Suprapubic skin (tissue), 4 donors: ENCODE measurements at regions not wholly inside any gene's neighbourhood (a gene's known extent, or its start where the extent isn't known, plus 50 kb on each side); places are given as distances from the start of the nearest gene placed in this dataset.

ENCODE experiments used
- DNase-seq, 2 donors: peaks; one replicate each; pipeline ENCODE4 v3.0.0-alpha.2; 2019; ENCODE audit warnings: low spot score in 2 of 2
- H3K27ac ChIP-seq: fragments of 200-600 bp; sonication (generic); one replicate; pipeline ENCODE4 v1.5.1; 2019
- H3K27me3 ChIP-seq: fragments of 200-600 bp; sonication (generic); one replicate; pipeline ENCODE4 v1.5.1; 2019
- H3K36me3 ChIP-seq: fragments of 200-600 bp; sonication (generic); one replicate; pipeline ENCODE4 v1.5.1; 2019
- H3K4me1 ChIP-seq: fragments of 200-600 bp; sonication (generic); one replicate; pipeline ENCODE4 v1.5.1; 2019
- H3K4me3 ChIP-seq: fragments of 200-600 bp; sonication (generic); one replicate; pipeline ENCODE4 v1.5.1; 2019; ENCODE audit warnings: mild to moderate bottlenecking
- H3K9me3 ChIP-seq: fragments of 200-600 bp; sonication (generic); one replicate; pipeline ENCODE4 v1.5.1; 2019
- EP300 ChIP-seq: sonication (generic); formaldehyde crosslinking; IDR thresholded peaks from one replicate; pipeline ENCODE4 v1.6.1; 2017; ENCODE audit warnings: antibody characterized with exemption
- POLR2A ChIP-seq, 2 donors: fragments of 450-650 bp; IDR thresholded peaks; one replicate each; pipeline ENCODE4 v1.6.1; 2017; ENCODE audit warnings: antibody characterized with exemption in 2 of 2, mild to moderate bottlenecking in 2 of 2, moderate library complexity in 2 of 2
- POLR2AphosphoS5 ChIP-seq, 3 donors: sonication (generic); formaldehyde crosslinking; IDR thresholded peaks; one replicate each; pipeline ENCODE4 v1.6.1; 2017; ENCODE audit warnings: antibody characterized with exemption in 3 of 3
- WGBS: methylation state at CpG from one replicate; pipeline ENCODE4 v1.1.5; 2018; 5-methylcytosine and 5-hydroxymethylcytosine counted together
- TF ChIP-seq, protein P1 (sequence below), 2 donors: fragments of 200-600 bp in 1 of 2; fragments of 450-650 bp in 1 of 2; sonication (generic) in 1 of 2; IDR thresholded peaks; one replicate each; pipeline ENCODE4 v1.5.1; 2016 to 2019; ENCODE audit warnings: antibody characterized with exemption in 2 of 2, mild to moderate bottlenecking in 1 of 2, moderate library complexity in 1 of 2

DNA sequence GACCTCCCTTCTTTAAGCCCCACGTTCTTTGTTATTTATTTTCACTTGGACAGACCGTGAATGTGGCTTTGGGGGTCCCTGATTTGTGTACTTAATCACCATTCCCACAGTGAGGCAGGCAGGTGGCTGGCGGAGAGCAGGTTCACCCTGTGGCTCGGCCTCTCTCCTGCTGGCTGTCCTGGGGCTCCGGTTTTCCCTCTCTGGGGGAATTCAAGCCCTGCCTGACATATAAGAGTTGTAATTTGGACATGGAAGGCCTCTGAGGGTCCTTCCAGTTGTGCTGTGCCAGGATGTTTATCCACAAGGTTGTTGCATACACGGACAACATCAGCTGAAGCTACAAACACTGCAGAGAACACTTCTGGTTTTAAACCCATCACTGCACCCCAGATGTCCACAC lies 824.5 kb downstream of the TBC1D22A start:
- Histone ChIP-seq H3K4me3 (no peak overlapping the region), H3K4me1 (no peaks in the 10 kb centered on the region), H3K9me3 (no peaks in the 10 kb centered on the region), H3K36me3 (no peaks in the 10 kb centered on the region), H3K27ac (no peak overlapping the region), H3K27me3 (peaks cover 12% of the 10 kb centered on the region)
- peak; percentile 0 to 24 for DNase-seq
- 85% methylated on average over 6 of the region's 6 CpGs for WGBS
- TF ChIP-seq POLR2AphosphoS5 (IDR thresholded peaks at IDR 0.05) (no peak), POLR2A (IDR thresholded peaks at IDR 0.05) (no peak), EP300 (no peak)
- TF ChIP-seq, protein P1, sequence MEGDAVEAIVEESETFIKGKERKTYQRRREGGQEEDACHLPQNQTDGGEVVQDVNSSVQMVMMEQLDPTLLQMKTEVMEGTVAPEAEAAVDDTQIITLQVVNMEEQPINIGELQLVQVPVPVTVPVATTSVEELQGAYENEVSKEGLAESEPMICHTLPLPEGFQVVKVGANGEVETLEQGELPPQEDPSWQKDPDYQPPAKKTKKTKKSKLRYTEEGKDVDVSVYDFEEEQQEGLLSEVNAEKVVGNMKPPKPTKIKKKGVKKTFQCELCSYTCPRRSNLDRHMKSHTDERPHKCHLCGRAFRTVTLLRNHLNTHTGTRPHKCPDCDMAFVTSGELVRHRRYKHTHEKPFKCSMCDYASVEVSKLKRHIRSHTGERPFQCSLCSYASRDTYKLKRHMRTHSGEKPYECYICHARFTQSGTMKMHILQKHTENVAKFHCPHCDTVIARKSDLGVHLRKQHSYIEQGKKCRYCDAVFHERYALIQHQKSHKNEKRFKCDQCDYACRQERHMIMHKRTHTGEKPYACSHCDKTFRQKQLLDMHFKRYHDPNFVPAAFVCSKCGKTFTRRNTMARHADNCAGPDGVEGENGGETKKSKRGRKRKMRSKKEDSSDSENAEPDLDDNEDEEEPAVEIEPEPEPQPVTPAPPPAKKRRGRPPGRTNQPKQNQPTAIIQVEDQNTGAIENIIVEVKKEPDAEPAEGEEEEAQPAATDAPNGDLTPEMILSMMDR (IDR thresholded peaks at IDR 0.05): no peak

DNA sequence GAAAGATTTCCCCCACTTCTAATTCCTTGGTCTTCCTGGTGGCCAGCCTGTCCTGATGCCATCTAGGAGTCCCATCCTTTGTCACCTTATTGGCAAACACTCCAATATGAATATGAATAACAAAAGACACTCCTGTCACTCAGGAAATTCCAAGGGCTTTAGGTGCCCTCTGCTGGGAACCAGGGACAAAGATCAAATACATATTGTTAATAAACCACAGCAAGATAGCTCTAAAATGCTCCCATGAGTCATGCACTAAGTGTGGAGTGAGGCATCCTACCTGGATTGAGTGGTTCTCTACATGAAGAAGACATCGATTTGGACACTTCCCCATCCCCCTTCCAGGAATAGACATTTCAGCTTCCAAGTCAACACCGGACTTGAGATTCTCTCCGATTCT lies 823.6 kb downstream of the TBC1D22A start:
- DNase-seq: peak; percentile 3 to 11
- H3K27ac ChIP-seq: no peak overlapping the region
- TF ChIP-seq EP300 (no peak), POLR2A (IDR thresholded peaks at IDR 0.05) (no peak), POLR2AphosphoS5 (IDR thresholded peaks at IDR 0.05) (no peak)
- TF ChIP-seq, protein P1 (IDR thresholded peaks at IDR 0.05): no peak
- no peaks in the 10 kb centered on the region for H3K36me3 ChIP-seq
- H3K4me1 ChIP-seq: no peaks in the 10 kb centered on the region
- H3K27me3 ChIP-seq: peaks cover 12% of the 10 kb centered on the region
- no peak overlapping the region for H3K4me3 ChIP-seq
- H3K9me3 ChIP-seq: no peaks in the 10 kb centered on the region
- 85% methylated on average over 3 of the region's 3 CpGs for WGBS

DNA sequence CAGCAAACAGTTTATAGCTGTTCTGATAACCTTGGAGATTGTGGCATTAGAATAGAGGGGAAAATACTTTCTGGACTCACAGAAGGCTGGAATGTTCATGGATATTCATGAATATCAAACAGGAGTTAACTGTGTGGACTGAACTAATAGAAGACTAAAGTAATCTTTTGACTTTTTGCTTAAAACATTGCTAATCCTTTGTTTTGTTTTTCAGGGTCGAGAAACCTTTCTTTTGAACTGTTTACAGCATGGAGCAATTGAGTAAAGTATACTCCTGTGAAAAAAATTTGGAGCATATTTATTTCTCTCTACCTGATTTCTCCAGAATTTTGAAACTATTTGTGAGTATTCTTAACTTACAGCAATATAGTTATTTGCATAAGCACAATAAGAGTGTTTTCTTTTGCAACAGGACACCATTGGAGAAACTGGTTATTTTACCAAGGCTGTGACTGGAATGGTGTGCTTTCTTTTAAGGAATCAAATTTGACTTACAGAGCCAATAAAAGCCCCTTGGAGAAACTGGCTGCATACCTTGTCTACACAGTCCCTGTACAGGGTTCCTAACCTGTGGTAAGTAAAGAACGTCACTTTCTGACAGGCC lies 821.6 kb downstream of the TBC1D22A start:
- peaks cover 5% of the 10 kb centered on the region for H3K27me3 ChIP-seq
- 67% methylated on average over 2 of the region's 2 CpGs for WGBS
- TF ChIP-seq, protein P1 (IDR thresholded peaks at IDR 0.05): no peak
- TF ChIP-seq POLR2AphosphoS5 (IDR thresholded peaks at IDR 0.05) (no peak), POLR2A (IDR thresholded peaks at IDR 0.05) (no peak), EP300 (no peak)
- no peaks in the 10 kb centered on the region for H3K9me3 ChIP-seq
- H3K4me1 ChIP-seq: no peaks in the 10 kb centered on the region
- no peaks in the 10 kb centered on the region for H3K36me3 ChIP-seq
- no peak for DNase-seq
- H3K27ac ChIP-seq: no peak overlapping the region
- H3K4me3 ChIP-seq: no peak overlapping the region

DNA sequence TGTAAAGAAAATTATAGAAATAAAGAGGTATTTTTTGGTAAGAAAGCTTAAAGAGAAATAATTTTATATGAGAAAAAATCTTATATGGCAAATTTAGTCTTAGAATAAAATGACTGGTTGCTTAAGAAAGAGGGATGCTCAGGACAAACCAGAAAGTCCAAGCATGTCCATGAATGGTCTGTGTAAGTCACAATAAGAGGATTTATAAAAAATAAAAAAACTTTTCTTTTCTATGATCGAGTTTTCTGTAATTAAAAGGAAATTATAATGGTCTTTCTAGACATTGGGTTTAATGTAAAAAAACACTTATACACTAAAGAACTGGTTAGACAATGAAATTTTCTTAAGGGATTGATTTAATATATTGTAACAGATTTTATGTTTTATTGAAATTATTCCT lies 819.6 kb downstream of the TBC1D22A start:
- DNase-seq: no peak
- Histone ChIP-seq H3K4me3 (no peak overlapping the region), H3K27me3 (peaks cover 2% of the 10 kb centered on the region), H3K27ac (no peak overlapping the region), H3K36me3 (no peaks in the 10 kb centered on the region), H3K4me1 (no peaks in the 10 kb centered on the region), H3K9me3 (no peaks in the 10 kb centered on the region)
- WGBS: 75% methylated on average over 1 of the region's 1 CpG
- TF ChIP-seq POLR2AphosphoS5 (IDR thresholded peaks at IDR 0.05): no peak
- TF ChIP-seq EP300: no peak
- TF ChIP-seq, protein P1 (IDR thresholded peaks at IDR 0.05): no peak
- no peak for TF ChIP-seq POLR2A (IDR thresholded peaks at IDR 0.05)

DNA sequence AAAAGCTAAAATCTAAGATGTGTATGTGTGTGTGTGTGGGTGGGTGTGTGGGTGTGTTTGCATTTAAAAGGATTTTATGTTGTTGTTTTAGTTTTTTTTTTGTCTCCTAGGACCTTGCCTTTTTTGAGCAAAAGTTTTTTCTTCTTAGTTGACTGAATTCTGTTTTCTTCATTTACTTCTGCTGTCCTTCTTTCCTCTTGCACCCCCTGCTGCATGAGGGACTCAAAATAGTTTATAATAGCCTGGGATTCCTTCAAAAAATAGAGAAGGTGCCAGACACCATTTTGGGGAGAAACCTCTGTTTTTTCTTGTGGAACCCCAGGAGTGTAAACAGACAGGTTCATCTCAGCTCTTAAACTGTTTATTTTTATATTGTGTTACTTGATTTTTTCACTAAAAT lies 817.7 kb downstream of the TBC1D22A start:
- H3K4me1 ChIP-seq: no peaks in the 10 kb centered on the region
- H3K27ac ChIP-seq: no peak overlapping the region
- H3K9me3 ChIP-seq: no peaks in the 10 kb centered on the region
- DNase-seq: no peak
- H3K27me3 ChIP-seq: peaks cover 11% of the 10 kb centered on the region
- TF ChIP-seq EP300 (no peak), POLR2AphosphoS5 (IDR thresholded peaks at IDR 0.05) (no peak), POLR2A (IDR thresholded peaks at IDR 0.05) (no peak)
- TF ChIP-seq, protein P1 (IDR thresholded peaks at IDR 0.05): no peak
- H3K4me3 ChIP-seq: no peak overlapping the region
- no peaks in the 10 kb centered on the region for H3K36me3 ChIP-seq
